Activated B cell treated with CpG ODN at 0.5 μM for 24 hours (primary cell): ENCODE measurements at regions not wholly inside any gene's neighbourhood (a gene's known extent, or its start where the extent isn't known, plus 50 kb on each side); places are given as distances from the start of the nearest gene placed in this dataset.

Experiments
- ATAC-seq: fragments of 200-7000 bp; cut with Tn5 transposase; one replicate; pipeline ENCODE4 v1.10.0; 2021; ENCODE audit warnings: low read depth, mild to moderate bottlenecking, moderate library complexity
- CTCF ChIA-PET: fragments of 350-600 bp; sonication (Branson Sonifier 250); formaldehyde crosslinking; loops from one replicate; lab custom pipeline; 2021; ENCODE audit warnings: antibody characterized with exemption; lab: Charles Lee
- POLR2A ChIA-PET: fragments of 350-600 bp; sonication (Branson Sonifier 250); formaldehyde crosslinking; loops from one replicate; lab custom pipeline; 2021; ENCODE audit warnings: antibody characterized with exemption; lab: Charles Lee
- DNase-seq: peaks from one replicate; pipeline ENCODE4 v3.0.0; 2022
- H3K27ac Mint-ChIP-seq: one replicate; pipeline ENCODE4 v1.8.0; 2020; ENCODE audit warnings: mixed read lengths
- H3K27me3 Mint-ChIP-seq: one replicate; pipeline ENCODE4 v1.8.0; 2021; ENCODE audit warnings: mixed read lengths
- H3K36me3 Mint-ChIP-seq: one replicate; pipeline ENCODE4 v1.8.0; 2021; ENCODE audit warnings: low read depth, mixed read lengths
- H3K4me1 Mint-ChIP-seq: one replicate; pipeline ENCODE4 v1.8.0; 2021; ENCODE audit warnings: mixed read lengths
- H3K4me3 Mint-ChIP-seq: one replicate; pipeline ENCODE4 v1.8.0; 2020; ENCODE audit warnings: mild to moderate bottlenecking, mixed read lengths
- H3K9me3 Mint-ChIP-seq: one replicate; pipeline ENCODE4 v1.8.0; 2020; ENCODE audit warnings: mixed read lengths
- CTCF ChIP-seq: fragments of 200-600 bp; IDR thresholded peaks from one replicate; pipeline ENCODE4 v1.8.0; 2022; ENCODE audit warnings: antibody characterized with exemption, mild to moderate bottlenecking
- intact Hi-C: fragments of 100-400 bp; cut with micrococcal nuclease; formaldehyde crosslinking; loops from one replicate; pipeline ENCODE4 v1.15.1; 2024

- DNase-seq (no peak), ATAC-seq (no peak)
- peaks cover 4% of the 10 kb centered on the region for H3K9me3 Mint-ChIP-seq
- no peak for TF ChIP-seq CTCF
- no peaks in the 10 kb centered on the region for H3K27me3 Mint-ChIP-seq
- CTCF ChIA-PET, result no interaction called here
- no peak overlapping the region for H3K27ac Mint-ChIP-seq
- POLR2A ChIA-PET, result no interaction called here
- H3K4me1 Mint-ChIP-seq, result no peaks in the 10 kb centered on the region
- intact Hi-C loops, result no loop called here
- no peaks in the 10 kb centered on the region for H3K36me3 Mint-ChIP-seq
- no peak overlapping the region for H3K4me3 Mint-ChIP-seq
Measured at GRCh38 chr13:87498681-87499080, 172.5 kb upstream of the SLITRK5 start.

GRCh38 chr13:87524775-87525174, 146.4 kb upstream of the SLITRK5 start:
- H3K36me3 Mint-ChIP-seq, result no peaks in the 10 kb centered on the region
- intact Hi-C loops, result no loop called here
- CTCF ChIA-PET, result no interaction called here

GRCh38 chr13:87533776-87534175, 137.4 kb upstream of the SLITRK5 start:
- no peaks in the 10 kb centered on the region for H3K36me3 Mint-ChIP-seq
- peaks cover 5% of the 10 kb centered on the region for H3K9me3 Mint-ChIP-seq
- POLR2A ChIA-PET, result no interaction called here
- no peak for TF ChIP-seq CTCF
- H3K27ac Mint-ChIP-seq, result no peak overlapping the region
- CTCF ChIA-PET, result no interaction called here
- H3K27me3 Mint-ChIP-seq, result no peaks in the 10 kb centered on the region
- H3K4me1 Mint-ChIP-seq, result no peaks in the 10 kb centered on the region
- H3K4me3 Mint-ChIP-seq, result no peak overlapping the region
- intact Hi-C loops, result no loop called here
- ATAC-seq (no peak), DNase-seq (no peak)

More at GRCh38 chr13:87524775-87525174, 146.4 kb upstream of the SLITRK5 start:
- no peak for TF ChIP-seq CTCF
- no peaks in the 10 kb centered on the region for H3K27me3 Mint-ChIP-seq
- no peak overlapping the region for H3K27ac Mint-ChIP-seq
- H3K9me3 Mint-ChIP-seq, result peaks cover 3% of the 10 kb centered on the region
- DNase-seq (no peak), ATAC-seq (no peak)
- H3K4me3 Mint-ChIP-seq, result no peak overlapping the region
- no peaks in the 10 kb centered on the region for H3K4me1 Mint-ChIP-seq
- POLR2A ChIA-PET, result no interaction called here

GRCh38 chr13:87535911-87536310, 135.3 kb upstream of the SLITRK5 start:
- Mint-ChIP-seq H3K36me3 (no peaks in the 10 kb centered on the region), H3K4me1 (no peaks in the 10 kb centered on the region), H3K9me3 (peaks cover 5% of the 10 kb centered on the region), H3K27me3 (no peaks in the 10 kb centered on the region), H3K4me3 (no peak overlapping the region), H3K27ac (no peak overlapping the region)
- intact Hi-C loops, result no loop called here
- no peak for ATAC-seq
- ChIA-PET POLR2A (no interaction called here), CTCF (no interaction called here)
- TF ChIP-seq CTCF, result no peak
- DNase-seq, result no peak

GRCh38 chr13:87536499-87536898, 134.7 kb upstream of the SLITRK5 start:
- no peak overlapping the region for H3K27ac Mint-ChIP-seq
- DNase-seq (no peak), ATAC-seq (no peak)
- H3K27me3 Mint-ChIP-seq, result no peaks in the 10 kb centered on the region
- H3K4me1 Mint-ChIP-seq, result no peaks in the 10 kb centered on the region
- intact Hi-C loops, result no loop called here
- H3K36me3 Mint-ChIP-seq, result no peaks in the 10 kb centered on the region
- ChIA-PET POLR2A (no interaction called here), CTCF (no interaction called here)
- no peak for TF ChIP-seq CTCF
- H3K4me3 Mint-ChIP-seq, result no peak overlapping the region
- peaks cover 5% of the 10 kb centered on the region for H3K9me3 Mint-ChIP-seq
